WERI-Rb-1 (cell line): ENCODE measurements at regions not wholly inside any gene's neighbourhood (a gene's known extent, or its start where the extent isn't known, plus 50 kb on each side); places are given as distances from the start of the nearest gene placed in this dataset.

Experiments used
- DNase-seq: peaks from one replicate; pipeline ENCODE4 v3.0.0-alpha.2; 2020
- H3K27ac ChIP-seq: fragments of 250-450 bp; sonication (Bioruptor Pico); 2 replicates; pipeline ENCODE4 v1.5.1; 2020; ENCODE audit warnings: mild to moderate bottlenecking, moderate library complexity
- H3K27me3 ChIP-seq: fragments of 250-450 bp; sonication (Bioruptor Pico); 2 replicates; pipeline ENCODE4 v1.5.1; 2021; ENCODE audit warnings: mild to moderate bottlenecking, low read depth, moderate library complexity; ENCODE audit not compliant: insufficient read depth, severe bottlenecking
- H3K36me3 ChIP-seq: fragments of 250-450 bp; sonication (Bioruptor Pico); 2 replicates; pipeline ENCODE4 v1.5.1; 2020; ENCODE audit warnings: mild to moderate bottlenecking, moderate library complexity
- H3K4me3 ChIP-seq: 2 replicates; pipeline ENCODE4 v1.5.1; 2011; ENCODE audit warnings: low read depth, mild to moderate bottlenecking, control low read depth, low read length
- H3K9me3 ChIP-seq: fragments of 250-450 bp; sonication (Bioruptor Pico); 2 replicates; pipeline ENCODE4 v1.5.1; 2021; ENCODE audit warnings: mild to moderate bottlenecking, moderate library complexity; ENCODE audit not compliant: severe bottlenecking
- TF ChIP-seq, protein P1 (sequence below): IDR thresholded peaks from 2 replicates; pipeline ENCODE4 v1.5.1; 2011; ENCODE audit warnings: low read depth, mild to moderate bottlenecking, control low read depth, inconsistent platforms, low read length

DNA sequence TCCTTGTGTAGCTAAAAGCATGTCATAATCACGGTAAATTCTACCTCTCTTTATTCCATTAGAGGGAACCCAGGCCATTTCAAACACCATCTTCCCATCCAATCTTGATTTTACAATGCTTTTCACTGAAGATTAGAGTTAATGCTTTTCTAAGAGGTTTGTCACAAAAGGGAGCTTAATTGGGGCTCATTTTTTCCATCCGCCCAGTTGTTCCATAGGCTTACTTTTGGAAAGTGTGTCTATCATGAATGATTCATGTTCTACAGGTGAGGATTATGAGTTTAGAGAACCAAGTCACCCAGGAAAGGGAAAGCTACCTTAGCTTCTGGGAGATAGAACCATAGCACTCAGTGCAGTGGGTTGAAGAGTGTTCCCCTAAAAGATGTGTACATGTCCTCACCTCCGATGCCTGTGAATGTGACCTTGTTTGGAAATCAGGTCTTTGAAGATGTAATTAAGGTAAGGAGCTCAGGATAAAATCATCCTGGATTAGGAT is 286.9 kb upstream of the RUNX1 start:
- Histone ChIP-seq H3K27me3 (peaks cover 89% of the 10 kb centered on the region), H3K27ac (no peak overlapping the region), H3K9me3 (no peaks in the 10 kb centered on the region), H3K36me3 (no peaks in the 10 kb centered on the region), H3K4me3 (no peak overlapping the region)
- TF ChIP-seq, protein P1, sequence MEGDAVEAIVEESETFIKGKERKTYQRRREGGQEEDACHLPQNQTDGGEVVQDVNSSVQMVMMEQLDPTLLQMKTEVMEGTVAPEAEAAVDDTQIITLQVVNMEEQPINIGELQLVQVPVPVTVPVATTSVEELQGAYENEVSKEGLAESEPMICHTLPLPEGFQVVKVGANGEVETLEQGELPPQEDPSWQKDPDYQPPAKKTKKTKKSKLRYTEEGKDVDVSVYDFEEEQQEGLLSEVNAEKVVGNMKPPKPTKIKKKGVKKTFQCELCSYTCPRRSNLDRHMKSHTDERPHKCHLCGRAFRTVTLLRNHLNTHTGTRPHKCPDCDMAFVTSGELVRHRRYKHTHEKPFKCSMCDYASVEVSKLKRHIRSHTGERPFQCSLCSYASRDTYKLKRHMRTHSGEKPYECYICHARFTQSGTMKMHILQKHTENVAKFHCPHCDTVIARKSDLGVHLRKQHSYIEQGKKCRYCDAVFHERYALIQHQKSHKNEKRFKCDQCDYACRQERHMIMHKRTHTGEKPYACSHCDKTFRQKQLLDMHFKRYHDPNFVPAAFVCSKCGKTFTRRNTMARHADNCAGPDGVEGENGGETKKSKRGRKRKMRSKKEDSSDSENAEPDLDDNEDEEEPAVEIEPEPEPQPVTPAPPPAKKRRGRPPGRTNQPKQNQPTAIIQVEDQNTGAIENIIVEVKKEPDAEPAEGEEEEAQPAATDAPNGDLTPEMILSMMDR = no peak
- no peak for DNase-seq

GRCh38 chr21:35333831-35334618 is 284.9 kb upstream of the RUNX1 start:
- Histone ChIP-seq H3K27ac (no peak overlapping the region), H3K9me3 (no peaks in the 10 kb centered on the region), H3K36me3 (no peaks in the 10 kb centered on the region), H3K27me3 (peaks cover 95% of the 10 kb centered on the region), H3K4me3 (no peak overlapping the region)
- TF ChIP-seq, protein P1 = no peak
- no peak for DNase-seq

GRCh38 chr21:35332841-35333426 is 283.8 kb upstream of the RUNX1 start:
- Histone ChIP-seq H3K36me3 (no peaks in the 10 kb centered on the region), H3K27me3 (peaks cover 98% of the 10 kb centered on the region), H3K9me3 (no peaks in the 10 kb centered on the region), H3K4me3 (no peak overlapping the region), H3K27ac (no peak overlapping the region)
- no peak for DNase-seq
- TF ChIP-seq, protein P1 = no peak

- Histone ChIP-seq H3K9me3 (no peaks in the 10 kb centered on the region), H3K36me3 (no peaks in the 10 kb centered on the region), H3K4me3 (no peak overlapping the region), H3K27me3 (peaks cover 89% of the 10 kb centered on the region), H3K27ac (no peak overlapping the region)
- TF ChIP-seq, protein P1 = no peak
- no peak for DNase-seq
These were observed 281.0 kb upstream of the RUNX1 start for GRCh38 chr21:35329940-35330660.

- H3K27me3 ChIP-seq = peaks cover 89% of the 10 kb centered on the region
- no peaks in the 10 kb centered on the region for H3K9me3 ChIP-seq
- H3K4me3 ChIP-seq = no peak overlapping the region
- no peak for DNase-seq
- TF ChIP-seq, protein P1 = no peak
- no peaks in the 10 kb centered on the region for H3K36me3 ChIP-seq
- H3K27ac ChIP-seq = no peak overlapping the region
These were observed 279.9 kb upstream of the RUNX1 start for GRCh38 chr21:35328856-35329455.
